ENCODE measurements at regions not wholly inside any gene's neighbourhood (a gene's known extent, or its start where the extent isn't known, plus 50 kb on each side); places are given as distances from the start of the nearest gene placed in this dataset.

GRCh38 chr2:64936809-64937208, 52.4 kb upstream of the SLC1A4 start:
- TF ChIP-seq POLR2A (IDR thresholded peaks at IDR 0.05) (no peak), CTCF (IDR thresholded peaks at IDR 0.05) (no peak), EP300 (IDR thresholded peaks at IDR 0.05) (no peak)
